NCI-H524 (cell line): ENCODE measurements at regions not wholly inside any gene's neighbourhood (a gene's known extent, or its start where the extent isn't known, plus 50 kb on each side); places are given as distances from the start of the nearest gene placed in this dataset.
A peak's percentile ranks its signal among the peaks of the same experiment; 100 is the strongest.

Experiments
- DNase-seq, 2 experiments: peaks; one replicate each; lab custom pipeline; 2025; lab: John Stamatoyannopoulos, UW

GRCh38 chr9:108609227-108609896 is 246.4 kb downstream of the ACTL7B start:
- no peak for DNase-seq

GRCh38 chr9:108607607-108608006 is 248.2 kb downstream of the ACTL7B start:
- DNase-seq = no peak

GRCh38 chr9:108606401-108606800 is 249.4 kb downstream of the ACTL7B start:
- no peak for DNase-seq

GRCh38 chr9:108603141-108603540 is 252.6 kb downstream of the ACTL7B start:
- no peak for DNase-seq

GRCh38 chr9:108600896-108601295 is 254.9 kb downstream of the ACTL7B start:
- DNase-seq = no peak

GRCh38 chr9:108599571-108599970 is 256.2 kb downstream of the ACTL7B start:
- no peak for DNase-seq

- DNase-seq = no peak
These were observed 264.7 kb downstream of the ACTL7B start for GRCh38 chr9:108591121-108591520.

- DNase-seq = no peak
These were observed 267.5 kb downstream of the ACTL7B start for GRCh38 chr9:108588246-108588645.

GRCh38 chr9:108586471-108587139 is 269.2 kb downstream of the ACTL7B start:
- DNase-seq = no peak

- DNase-seq = no peak
These were observed 270.9 kb downstream of the ACTL7B start for GRCh38 chr9:108584860-108585259.

GRCh38 chr9:108582726-108583125 is 273.1 kb downstream of the ACTL7B start:
- no peak for DNase-seq

- DNase-seq = peak in 1 of 2 experiments; percentile 9
These were observed 275.9 kb downstream of the ACTL7B start for GRCh38 chr9:108579757-108580439.

- no peak for DNase-seq
These were observed 280.5 kb downstream of the ACTL7B start for GRCh38 chr9:108575276-108575675.

GRCh38 chr9:108569624-108570023 is 286.2 kb downstream of the ACTL7B start:
- DNase-seq = no peak

- DNase-seq = no peak
These were observed 287.7 kb downstream of the ACTL7B start for GRCh38 chr9:108568093-108568492.

- DNase-seq = no peak
These were observed 288.2 kb downstream of the ACTL7B start for GRCh38 chr9:108567571-108567970.

- peak; percentile 52 to 91 for DNase-seq
These were observed 290.0 kb downstream of the ACTL7B start for GRCh38 chr9:108565651-108566378.

- DNase-seq = no peak
These were observed 293.6 kb downstream of the ACTL7B start for GRCh38 chr9:108562176-108562575.

GRCh38 chr9:108559432-108559831 is 296.4 kb downstream of the ACTL7B start:
- DNase-seq = no peak

GRCh38 chr9:108554831-108555230 is 301.0 kb downstream of the ACTL7B start:
- no peak for DNase-seq

- no peak for DNase-seq
These were observed 302.6 kb downstream of the ACTL7B start for GRCh38 chr9:108553111-108553635.

GRCh38 chr9:108552459-108553040 is 303.2 kb downstream of the ACTL7B start:
- no peak for DNase-seq
